Fibroblast of pulmonary artery (primary cell): ENCODE measurements at regions not wholly inside any gene's neighbourhood (a gene's known extent, or its start where the extent isn't known, plus 50 kb on each side); places are given as distances from the start of the nearest gene placed in this dataset.

Experiments
- DNase-seq: peaks from one replicate; pipeline ENCODE4 v3.0.0-alpha.2; 2010; ENCODE audit warnings: low read depth
- H3K4me3 ChIP-seq: replicated peaks from 2 replicates; pipeline ENCODE4 v1.5.1; 2011; ENCODE audit warnings: low read depth, mild to moderate bottlenecking, control low read depth, low read length, moderate library complexity
- TF ChIP-seq, protein P1 (sequence below): IDR thresholded peaks from 2 replicates; pipeline ENCODE4 v1.5.1; 2011; ENCODE audit warnings: mild to moderate bottlenecking, control low read depth, low read length, inconsistent platforms; ENCODE audit errors: missing control alignments

- TF ChIP-seq, protein P1, sequence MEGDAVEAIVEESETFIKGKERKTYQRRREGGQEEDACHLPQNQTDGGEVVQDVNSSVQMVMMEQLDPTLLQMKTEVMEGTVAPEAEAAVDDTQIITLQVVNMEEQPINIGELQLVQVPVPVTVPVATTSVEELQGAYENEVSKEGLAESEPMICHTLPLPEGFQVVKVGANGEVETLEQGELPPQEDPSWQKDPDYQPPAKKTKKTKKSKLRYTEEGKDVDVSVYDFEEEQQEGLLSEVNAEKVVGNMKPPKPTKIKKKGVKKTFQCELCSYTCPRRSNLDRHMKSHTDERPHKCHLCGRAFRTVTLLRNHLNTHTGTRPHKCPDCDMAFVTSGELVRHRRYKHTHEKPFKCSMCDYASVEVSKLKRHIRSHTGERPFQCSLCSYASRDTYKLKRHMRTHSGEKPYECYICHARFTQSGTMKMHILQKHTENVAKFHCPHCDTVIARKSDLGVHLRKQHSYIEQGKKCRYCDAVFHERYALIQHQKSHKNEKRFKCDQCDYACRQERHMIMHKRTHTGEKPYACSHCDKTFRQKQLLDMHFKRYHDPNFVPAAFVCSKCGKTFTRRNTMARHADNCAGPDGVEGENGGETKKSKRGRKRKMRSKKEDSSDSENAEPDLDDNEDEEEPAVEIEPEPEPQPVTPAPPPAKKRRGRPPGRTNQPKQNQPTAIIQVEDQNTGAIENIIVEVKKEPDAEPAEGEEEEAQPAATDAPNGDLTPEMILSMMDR = no peak
- H3K4me3 ChIP-seq = no peak overlapping the region
- DNase-seq = no peak
Measured at GRCh38 chr5:155311721-155312120, 298.2 kb downstream of the KIF4B start.

GRCh38 chr5:155313518-155313917 lies 300.0 kb downstream of the KIF4B start:
- H3K4me3 ChIP-seq = no peak overlapping the region
- TF ChIP-seq, protein P1 = no peak
- DNase-seq = no peak

- no peak for DNase-seq
- TF ChIP-seq, protein P1 = no peak
- H3K4me3 ChIP-seq = no peak overlapping the region
Measured at GRCh38 chr5:155316070-155316714, 302.6 kb downstream of the KIF4B start.

DNA sequence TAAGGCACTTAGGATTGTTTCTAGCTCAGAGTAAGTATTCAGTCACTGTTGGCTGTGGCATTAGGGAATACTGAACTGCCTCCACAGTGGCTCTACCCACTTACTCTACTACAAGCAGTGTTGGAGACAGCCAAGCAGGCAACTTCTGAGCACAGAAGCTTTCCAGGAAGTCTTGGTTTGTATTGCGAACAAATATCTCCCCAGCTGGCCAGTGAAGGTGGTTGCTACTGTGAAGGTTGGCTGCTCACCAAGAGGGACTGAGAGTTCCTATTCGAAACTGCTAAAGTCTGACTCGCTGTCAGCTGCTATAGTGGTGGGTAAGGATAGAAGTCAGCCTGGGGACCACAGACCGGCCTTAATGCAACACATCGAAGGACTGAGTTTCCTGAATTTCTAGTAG lies 319.1 kb downstream of the KIF4B start:
- no peak overlapping the region for H3K4me3 ChIP-seq
- TF ChIP-seq, protein P1 = no peak
- DNase-seq = no peak

DNA sequence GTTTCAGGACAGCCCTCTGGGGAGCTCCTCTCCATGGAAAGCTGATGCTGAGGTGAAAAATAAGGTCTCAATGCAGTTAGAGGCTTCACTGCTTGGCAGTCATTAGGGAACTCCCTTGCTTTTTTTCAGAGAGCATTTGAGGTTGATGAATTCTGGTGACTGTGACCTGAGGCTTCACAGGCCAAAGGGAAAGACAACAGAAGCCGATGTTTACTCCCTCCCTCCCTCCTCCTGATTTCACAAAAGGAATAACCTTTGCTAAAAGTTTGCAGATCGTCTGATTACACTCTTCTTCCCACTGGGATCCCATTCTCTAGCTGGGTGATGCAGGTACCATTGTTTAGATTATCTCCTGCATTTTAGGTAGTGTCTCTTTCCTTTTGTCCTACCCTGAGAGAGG lies 329.4 kb downstream of the KIF4B start:
- no peak for DNase-seq
- TF ChIP-seq, protein P1 = no peak
- no peak overlapping the region for H3K4me3 ChIP-seq

DNA sequence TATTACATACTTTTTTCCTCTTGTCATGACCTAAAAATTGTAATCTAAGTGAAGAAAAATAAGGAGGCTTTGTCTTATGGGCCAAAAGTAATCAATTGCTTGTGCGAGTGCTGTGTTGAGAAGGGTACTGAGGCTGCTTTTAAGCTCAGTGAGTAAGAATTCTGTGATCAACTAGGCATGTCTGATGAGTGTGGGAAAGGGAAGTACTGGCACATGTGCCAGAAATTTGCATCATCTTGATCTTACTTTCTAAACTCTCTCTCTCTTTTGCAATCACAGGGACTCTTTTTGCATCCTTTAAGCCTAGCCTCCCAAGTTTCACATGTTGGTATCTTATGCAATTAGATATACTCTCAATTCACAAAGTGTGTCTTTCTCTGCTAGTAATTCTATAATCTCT lies 329.9 kb downstream of the KIF4B start:
- DNase-seq = no peak
- no peak overlapping the region for H3K4me3 ChIP-seq
- TF ChIP-seq, protein P1 = no peak

DNA sequence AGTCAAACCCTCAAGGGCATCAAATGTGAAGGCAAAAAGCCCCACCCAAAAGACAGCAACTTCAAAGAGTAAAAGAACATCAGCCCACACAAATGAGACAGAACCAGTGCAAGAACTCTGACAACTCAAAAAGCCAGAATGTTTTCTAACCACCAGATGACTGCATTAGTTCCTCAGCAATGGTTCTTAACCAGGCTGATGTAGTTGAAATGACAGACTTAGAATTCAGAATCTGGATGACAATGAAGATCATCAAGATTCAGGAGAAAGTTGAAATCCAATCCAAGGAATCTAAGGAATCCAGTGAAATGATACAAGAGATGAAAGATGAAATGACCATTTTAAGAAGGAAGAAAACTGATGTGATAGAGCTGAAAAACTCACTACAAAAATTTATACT lies 339.7 kb downstream of the KIF4B start:
- no peak for DNase-seq
- TF ChIP-seq, protein P1 = no peak
- H3K4me3 ChIP-seq = no peak overlapping the region
